Mesendoderm (in vitro differentiated cells): ENCODE measurements at regions not wholly inside any gene's neighbourhood (a gene's known extent, or its start where the extent isn't known, plus 50 kb on each side); places are given as distances from the start of the nearest gene placed in this dataset.

ENCODE experiments used
- DNase-seq: peaks from one replicate; pipeline ENCODE4 v3.0.0; 2013
- H2AK5ac ChIP-seq: 2 replicates; pipeline ENCODE4 v1.6.1; 2013; ENCODE audit warnings: low read length, inconsistent platforms
- H2BK120ac ChIP-seq: 2 replicates; pipeline ENCODE4 v1.6.1; 2013; ENCODE audit warnings: low read depth, mild to moderate bottlenecking, low read length, moderate library complexity, mixed read lengths
- H2BK15ac ChIP-seq: replicated peaks from 2 replicates; pipeline ENCODE4 v1.6.1; 2013; ENCODE audit warnings: low read depth, mild to moderate bottlenecking, moderate library complexity
- H2BK5ac ChIP-seq: 2 replicates; pipeline ENCODE4 v1.6.1; 2013; ENCODE audit warnings: low read length, inconsistent platforms
- H3K18ac ChIP-seq: 2 replicates; pipeline ENCODE4 v1.6.1; 2013; ENCODE audit warnings: mild to moderate bottlenecking, low read length, mixed read lengths
- H3K23ac ChIP-seq: one replicate; pipeline ENCODE4 v1.6.1; 2013; ENCODE audit warnings: low read length
- H3K27ac ChIP-seq: 2 replicates; pipeline ENCODE4 v1.5.1; 2013; ENCODE audit warnings: low read depth, mild to moderate bottlenecking, inconsistent platforms, low read length, moderate library complexity
- H3K27me3 ChIP-seq: 2 replicates; pipeline ENCODE4 v1.6.1; 2013; ENCODE audit warnings: low read length, control low read depth, mild to moderate bottlenecking, inconsistent platforms; ENCODE audit not compliant: insufficient read depth, poor library complexity
- H3K36me3 ChIP-seq: 2 replicates; pipeline ENCODE4 v1.6.1; 2013; ENCODE audit warnings: low read length, inconsistent platforms; ENCODE audit not compliant: control insufficient read depth, insufficient read depth
- H3K4ac ChIP-seq: one replicate; pipeline ENCODE4 v1.6.1; 2013; ENCODE audit warnings: low read depth, mild to moderate bottlenecking, low read length, moderate library complexity
- H3K4me1 ChIP-seq: 2 replicates; pipeline ENCODE4 v1.6.1; 2013; ENCODE audit warnings: low read depth, low read length, inconsistent platforms; ENCODE audit not compliant: control insufficient read depth
- H3K4me2 ChIP-seq: 2 replicates; pipeline ENCODE4 v1.6.1; 2013; ENCODE audit warnings: low read length
- H3K4me3 ChIP-seq: 2 replicates; pipeline ENCODE4 v1.5.1; 2013; ENCODE audit warnings: mild to moderate bottlenecking, low read length
- H3K56ac ChIP-seq: one replicate; pipeline ENCODE4 v1.6.1; 2013; ENCODE audit warnings: low read length
- H3K79me1 ChIP-seq: 2 replicates; pipeline ENCODE4 v1.6.1; 2013; ENCODE audit warnings: low read length, inconsistent platforms
- H3K79me2 ChIP-seq: 2 replicates; pipeline ENCODE4 v1.6.1; 2013; ENCODE audit warnings: mild to moderate bottlenecking, low read length; ENCODE audit not compliant: control insufficient read depth, insufficient read depth
- H3K9ac ChIP-seq: 2 replicates; pipeline ENCODE4 v1.6.1; 2013; ENCODE audit warnings: low read length, inconsistent platforms
- H4K5ac ChIP-seq: one replicate; pipeline ENCODE4 v1.6.1; 2013; ENCODE audit warnings: low read length
- H4K8ac ChIP-seq: one replicate; pipeline ENCODE4 v1.6.1; 2013; ENCODE audit warnings: low read depth, mild to moderate bottlenecking, control low read depth, low read length, moderate library complexity
- WGBS: extraction: QIAGEN DNeasy Blood & Tissue Kit; methylation state at CpG from one replicate; pipeline ENCODE4 v1.1.7; 2013; ENCODE audit warnings: low lambda C conversion rate, missing lambda C conversion rate; ENCODE audit not compliant: insufficient coverage; ENCODE audit errors: extremely low coverage; 5-methylcytosine and 5-hydroxymethylcytosine counted together

DNA sequence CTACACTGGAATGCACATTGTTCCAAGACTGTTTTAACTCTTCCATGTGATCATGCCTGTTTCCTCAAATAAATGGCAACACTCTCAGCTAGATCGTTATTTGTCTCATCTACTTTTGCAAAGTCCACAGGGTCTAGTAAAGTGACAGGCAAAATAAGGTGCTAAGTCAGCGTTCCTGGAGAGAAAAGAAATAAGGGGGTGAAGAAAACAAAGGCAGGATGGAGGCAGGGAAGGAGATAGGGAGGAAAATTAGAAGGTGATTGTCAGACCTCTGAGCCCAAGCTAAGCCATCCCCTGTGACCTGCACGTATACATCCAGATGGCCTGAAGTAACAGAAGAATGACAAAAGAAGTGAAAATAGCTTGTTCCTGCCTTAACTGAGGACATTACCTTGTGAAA is 132.1 kb downstream of the RAB38 start:
- Histone ChIP-seq H2BK15ac (no peak overlapping the region), H4K5ac (no peak overlapping the region), H3K9ac (peak overlapping the region; percentile 66), H3K18ac (no peak overlapping the region), H2BK5ac (peak overlapping the region; percentile 96), H3K56ac (peak overlapping the region; percentile 82), H3K4ac (no peak overlapping the region), H4K8ac (no peak overlapping the region), H3K79me2 (no peaks in the 10 kb centered on the region), H3K36me3 (no peaks in the 10 kb centered on the region), H3K4me3 (no peak overlapping the region), H2AK5ac (peak overlapping the region; percentile 84), H3K4me2 (no peak overlapping the region), H3K27me3 (no peaks in the 10 kb centered on the region), H3K4me1 (peaks cover 9% of the 10 kb centered on the region), H3K27ac (peak overlapping the region; percentile 97), H2BK120ac (no peak overlapping the region), H3K23ac (no peak overlapping the region), H3K79me1 (no peaks in the 10 kb centered on the region)
- WGBS: no CpG with 5 or more reads among the region's 3 CpGs
- peak; percentile 73 for DNase-seq

DNA sequence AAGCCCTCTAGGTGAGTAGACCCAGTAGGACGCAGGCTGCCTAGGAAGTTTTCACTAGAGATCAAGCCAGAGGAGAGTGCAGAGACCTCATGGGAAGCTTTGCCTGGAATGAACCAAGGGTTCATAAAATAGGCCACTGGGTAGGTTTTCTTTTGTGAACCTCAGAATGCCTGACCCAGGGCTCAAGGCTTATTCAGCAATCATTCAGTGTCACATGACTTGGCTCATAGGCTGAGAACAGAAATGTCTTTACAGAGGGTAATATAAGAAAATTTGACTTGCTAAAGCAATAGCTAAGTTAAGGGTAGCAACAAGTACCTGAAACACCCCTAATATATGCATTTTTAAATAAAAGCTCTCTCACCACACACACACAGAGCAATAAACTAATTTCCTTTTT is 132.6 kb downstream of the RAB38 start:
- no peak for DNase-seq
- no peak overlapping the region for H3K4me2 ChIP-seq
- peak overlapping the region; percentile 66 for H3K9ac ChIP-seq
- peak overlapping the region; percentile 86 for H2BK15ac ChIP-seq
- peak overlapping the region; percentile 98 for H2BK5ac ChIP-seq
- H3K79me1 ChIP-seq: no peaks in the 10 kb centered on the region
- H3K36me3 ChIP-seq: no peaks in the 10 kb centered on the region
- WGBS: no CpG with 5 or more reads among the region's 1 CpG
- H2AK5ac ChIP-seq: peak overlapping the region; percentile 61
- no peaks in the 10 kb centered on the region for H3K27me3 ChIP-seq
- peak overlapping the region; percentile 98 for H3K18ac ChIP-seq
- H3K27ac ChIP-seq: peak overlapping the region; percentile 97
- H3K4ac ChIP-seq: peak overlapping the region; percentile 93
- peak overlapping the region; percentile 98 for H2BK120ac ChIP-seq
- H3K79me2 ChIP-seq: no peaks in the 10 kb centered on the region
- H3K23ac ChIP-seq: no peak overlapping the region
- H4K8ac ChIP-seq: no peak overlapping the region
- no peak overlapping the region for H3K4me3 ChIP-seq
- peaks cover 9% of the 10 kb centered on the region for H3K4me1 ChIP-seq
- H4K5ac ChIP-seq: peak overlapping the region; percentile 45
- peak overlapping the region; percentile 82 for H3K56ac ChIP-seq

DNA sequence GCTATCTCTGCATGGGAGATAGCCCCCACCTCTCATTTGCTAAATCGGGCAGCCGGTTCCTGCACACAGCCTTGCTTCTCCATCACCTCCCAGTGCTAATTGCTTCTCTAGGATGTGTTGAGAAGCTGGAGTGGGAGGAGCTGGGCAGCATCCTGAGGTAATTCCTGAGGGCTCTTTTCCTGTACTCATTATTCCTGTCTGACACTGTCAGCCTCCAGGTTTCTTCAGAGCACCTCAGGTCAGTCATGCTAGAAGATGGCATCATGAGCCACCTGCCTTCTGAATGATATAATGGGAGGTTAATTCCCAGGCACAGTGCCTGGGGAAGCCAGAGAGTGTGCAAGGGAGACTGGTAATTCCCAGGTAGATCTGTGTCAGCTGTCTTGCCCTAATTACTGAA is 133.0 kb downstream of the RAB38 start:
- Histone ChIP-seq H2BK120ac (peak overlapping the region; percentile 98), H3K36me3 (no peaks in the 10 kb centered on the region), H3K27me3 (no peaks in the 10 kb centered on the region), H4K8ac (no peak overlapping the region), H3K4me1 (peaks cover 9% of the 10 kb centered on the region), H3K27ac (peak overlapping the region; percentile 97), H3K56ac (peak overlapping the region; percentile 82), H2BK5ac (peak overlapping the region; percentile 98), H3K4me3 (no peak overlapping the region), H2AK5ac (peak overlapping the region; percentile 61), H3K79me2 (no peaks in the 10 kb centered on the region), H3K9ac (peak overlapping the region; percentile 66), H3K18ac (peak overlapping the region; percentile 98), H4K5ac (peak overlapping the region; percentile 45), H3K4ac (peak overlapping the region; percentile 93), H2BK15ac (no peak overlapping the region), H3K23ac (no peak overlapping the region), H3K4me2 (no peak overlapping the region), H3K79me1 (no peaks in the 10 kb centered on the region)
- no CpG with 5 or more reads among the region's 2 CpGs for WGBS
- peak; percentile 90 for DNase-seq

- Histone ChIP-seq H2BK15ac (no peak overlapping the region), H4K8ac (peak overlapping the region; percentile 94), H3K4me1 (peaks cover 8% of the 10 kb centered on the region), H3K36me3 (no peaks in the 10 kb centered on the region), H3K79me1 (no peaks in the 10 kb centered on the region), H3K4me2 (no peak overlapping the region), H3K56ac (peak overlapping the region; percentile 10), H3K27me3 (no peaks in the 10 kb centered on the region), H4K5ac (no peak overlapping the region), H3K9ac (no peak overlapping the region), H3K4ac (no peak overlapping the region), H3K79me2 (no peaks in the 10 kb centered on the region), H2BK120ac (peak overlapping the region; percentile 68), H3K27ac (peak overlapping the region; percentile 33), H3K4me3 (no peak overlapping the region), H2AK5ac (no peak overlapping the region), H3K18ac (peak overlapping the region; percentile 65), H2BK5ac (peak overlapping the region; percentile 41), H3K23ac (no peak overlapping the region)
- DNase-seq: peak; percentile 52
- WGBS: no CpG with 5 or more reads among the region's 2 CpGs
These were observed 133.6 kb downstream of the RAB38 start for GRCh38 chr11:88041679-88042078.

- Histone ChIP-seq H2BK5ac (no peak overlapping the region), H3K18ac (peak overlapping the region; percentile 54), H2AK5ac (no peak overlapping the region), H3K4me2 (no peak overlapping the region), H3K27me3 (no peaks in the 10 kb centered on the region), H3K56ac (no peak overlapping the region), H3K79me1 (no peaks in the 10 kb centered on the region), H3K23ac (no peak overlapping the region), H3K4ac (peak overlapping the region; percentile 57), H2BK120ac (peak overlapping the region; percentile 80), H4K8ac (no peak overlapping the region), H3K4me3 (no peak overlapping the region), H2BK15ac (no peak overlapping the region), H3K4me1 (peaks cover 8% of the 10 kb centered on the region), H3K9ac (no peak overlapping the region), H3K36me3 (no peaks in the 10 kb centered on the region), H3K27ac (no peak overlapping the region), H4K5ac (no peak overlapping the region), H3K79me2 (no peaks in the 10 kb centered on the region)
- DNase-seq: no peak
- WGBS: no CpG with 5 or more reads among the region's 1 CpG
These were observed 135.1 kb downstream of the RAB38 start for GRCh38 chr11:88040148-88040496.

DNA sequence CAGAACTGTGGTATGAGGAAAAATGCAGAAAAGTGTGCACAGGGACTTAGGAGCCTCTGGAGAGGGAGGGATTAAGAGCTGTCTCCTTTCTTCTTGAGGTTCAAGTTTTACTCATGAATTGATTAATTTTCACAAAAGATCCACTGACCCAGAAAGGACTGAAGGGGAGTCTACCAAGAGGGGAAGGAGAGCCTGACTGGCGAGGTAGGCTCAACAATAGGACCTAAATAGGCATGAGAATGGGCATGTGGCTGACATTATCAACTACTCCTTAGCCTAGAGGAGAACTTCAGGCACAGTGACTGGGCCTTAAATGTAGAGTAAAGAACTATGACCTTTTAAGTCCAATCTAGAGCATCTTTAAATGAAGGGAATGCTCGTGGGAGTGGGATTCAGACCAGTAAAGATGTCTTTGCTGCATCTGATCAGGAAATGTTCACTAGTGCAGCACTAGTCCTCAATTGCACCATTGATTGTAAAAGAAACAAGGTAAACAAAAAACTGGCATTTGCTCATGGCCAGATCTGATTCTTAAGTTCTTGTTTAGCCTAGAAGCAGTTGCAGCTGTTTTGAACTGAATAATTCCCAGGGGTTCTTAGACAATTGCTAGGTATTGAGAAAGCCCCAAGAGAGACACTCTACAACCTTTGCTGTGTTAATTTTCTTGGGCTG is 135.6 kb downstream of the RAB38 start:
- Histone ChIP-seq H3K27me3 (no peaks in the 10 kb centered on the region), H2BK120ac (no peak overlapping the region), H3K9ac (no peak overlapping the region), H3K4ac (no peak overlapping the region), H2BK15ac (no peak overlapping the region), H3K4me2 (no peak overlapping the region), H3K56ac (no peak overlapping the region), H3K4me3 (no peak overlapping the region), H3K36me3 (no peaks in the 10 kb centered on the region), H4K5ac (no peak overlapping the region), H2BK5ac (no peak overlapping the region), H2AK5ac (no peak overlapping the region), H3K27ac (no peak overlapping the region), H3K79me1 (no peaks in the 10 kb centered on the region), H4K8ac (no peak overlapping the region), H3K23ac (no peak overlapping the region), H3K18ac (peak overlapping the region; percentile 62), H3K79me2 (no peaks in the 10 kb centered on the region), H3K4me1 (peaks cover 8% of the 10 kb centered on the region)
- WGBS: no CpG with 5 or more reads among the region's 2 CpGs
- no peak for DNase-seq
